ENCODE measurements at regions not wholly inside any gene's neighbourhood (a gene's known extent, or its start where the extent isn't known, plus 50 kb on each side); places are given as distances from the start of the nearest gene placed in this dataset.
"Not testable (repeated sequence)": the region's sequence is repeated elsewhere in the genome, so short reads cannot be mapped to it uniquely, and the experiment has no call there.

DNA sequence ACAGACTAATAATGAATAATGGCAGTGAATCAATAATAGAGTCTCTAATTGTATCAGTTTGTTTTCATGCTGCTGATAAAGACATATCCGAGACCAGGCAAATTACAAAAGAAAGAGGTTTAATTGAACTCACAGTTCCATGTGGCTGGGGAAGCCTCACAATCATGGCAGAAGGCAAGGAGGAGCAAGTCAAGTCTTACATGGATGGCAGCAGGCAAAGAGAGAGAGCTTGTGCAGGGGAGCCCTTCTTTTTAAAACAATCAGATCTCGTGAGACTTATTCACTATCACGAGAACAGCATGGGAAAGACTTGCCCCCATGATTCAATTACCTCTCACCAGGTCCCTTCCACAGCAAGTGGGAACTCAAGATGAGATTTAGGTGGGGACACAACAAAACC is 53.4 kb upstream of the TRAM1L1 start:
- TF ChIP-seq MXI1 (IDR thresholded peaks at IDR 0.05; ENCODE audit: low read depth, low read length); JUND (IDR thresholded peaks at IDR 0.05); CTCF (IDR thresholded peaks at IDR 0.05); POLR2AphosphoS5 (IDR thresholded peaks at IDR 0.05; ENCODE audit: low read depth, low read length); NRF1 (IDR thresholded peaks at IDR 0.05; ENCODE audit: low read depth, low read length); ELF1 (IDR thresholded peaks at IDR 0.05); EP300 (IDR thresholded peaks at IDR 0.05; ENCODE audit: borderline replicate concordance in 1 of 2, low read depth in 1 of 2, low read length in 1 of 2): not testable (repeated sequence)

All from SK-N-SH (cell line).